GM12878 (cell line): ENCODE measurements at regions not wholly inside any gene's neighbourhood (a gene's known extent, or its start where the extent isn't known, plus 50 kb on each side); places are given as distances from the start of the nearest gene placed in this dataset.

Experiments
- FOS ChIP-seq: IDR thresholded peaks from 3 replicates; pipeline ENCODE4 v1.6.1; 2011; ENCODE audit warnings: borderline replicate concordance; ENCODE audit not compliant: insufficient read length; ENCODE audit errors: extremely low read depth
- HCFC1 ChIP-seq: fragments of 150-350 bp; IDR thresholded peaks from 2 replicates; pipeline ENCODE4 v1.6.1; 2014; ENCODE audit warnings: low read length
- NFYB ChIP-seq: IDR thresholded peaks from 2 replicates; pipeline ENCODE4 v1.6.1; 2011; ENCODE audit warnings: low read depth, mild to moderate bottlenecking, low read length, improper control_type of control experiment, moderate library complexity; ENCODE audit not compliant: insufficient read depth
- TF ChIP-seq, protein P1 (sequence below), 3 experiments: IDR thresholded peaks in 2 of 3; conservative IDR thresholded peaks in 1 of 3; 2 replicates each; pipeline ENCODE4 v1.5.1; 2011; ENCODE audit warnings: low read depth in 3 of 3, low read length in 3 of 3, mild to moderate bottlenecking in 3 of 3, control low read depth in 2 of 3, moderate library complexity in 2 of 3, inconsistent platforms in 1 of 3, mixed read lengths in 1 of 3; ENCODE audit not compliant: control insufficient read depth in 2 of 3, insufficient read depth in 1 of 3; ENCODE audit errors: extremely low read depth in 1 of 3

DNA sequence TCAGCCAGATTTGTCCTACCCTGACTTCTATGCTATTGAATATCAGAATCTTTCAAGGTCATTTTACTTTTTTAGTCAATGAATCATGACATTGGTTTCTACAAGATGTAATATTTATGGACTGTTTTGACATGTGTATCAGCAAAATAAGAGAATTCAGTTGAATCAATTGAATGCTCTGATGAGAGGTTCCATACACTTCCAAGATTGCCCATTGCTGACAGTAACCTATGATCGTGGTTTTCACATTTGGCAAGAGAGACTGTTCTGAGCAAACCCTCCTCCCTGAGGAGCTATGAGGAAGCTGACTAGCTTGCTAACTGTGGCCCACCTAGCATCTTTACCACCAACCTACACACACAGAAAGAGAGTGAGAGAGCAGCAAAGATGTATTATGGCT, 56.7 kb upstream of the FST start:
- TF ChIP-seq, protein P1, sequence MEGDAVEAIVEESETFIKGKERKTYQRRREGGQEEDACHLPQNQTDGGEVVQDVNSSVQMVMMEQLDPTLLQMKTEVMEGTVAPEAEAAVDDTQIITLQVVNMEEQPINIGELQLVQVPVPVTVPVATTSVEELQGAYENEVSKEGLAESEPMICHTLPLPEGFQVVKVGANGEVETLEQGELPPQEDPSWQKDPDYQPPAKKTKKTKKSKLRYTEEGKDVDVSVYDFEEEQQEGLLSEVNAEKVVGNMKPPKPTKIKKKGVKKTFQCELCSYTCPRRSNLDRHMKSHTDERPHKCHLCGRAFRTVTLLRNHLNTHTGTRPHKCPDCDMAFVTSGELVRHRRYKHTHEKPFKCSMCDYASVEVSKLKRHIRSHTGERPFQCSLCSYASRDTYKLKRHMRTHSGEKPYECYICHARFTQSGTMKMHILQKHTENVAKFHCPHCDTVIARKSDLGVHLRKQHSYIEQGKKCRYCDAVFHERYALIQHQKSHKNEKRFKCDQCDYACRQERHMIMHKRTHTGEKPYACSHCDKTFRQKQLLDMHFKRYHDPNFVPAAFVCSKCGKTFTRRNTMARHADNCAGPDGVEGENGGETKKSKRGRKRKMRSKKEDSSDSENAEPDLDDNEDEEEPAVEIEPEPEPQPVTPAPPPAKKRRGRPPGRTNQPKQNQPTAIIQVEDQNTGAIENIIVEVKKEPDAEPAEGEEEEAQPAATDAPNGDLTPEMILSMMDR (IDR thresholded peaks at IDR 0.05 in 2 of 3, conservative IDR thresholded peaks at IDR 0.05 in 1 of 3; ENCODE audit: control insufficient read depth in 2 of 3, extremely low read depth in 1 of 3, insufficient read depth in 1 of 3, low read depth in 3 of 3, low read length in 3 of 3) = no peak
- TF ChIP-seq NFYB (no peak), FOS (no peak), HCFC1 (no peak)
